ENCODE measurements at regions not wholly inside any gene's neighbourhood (a gene's known extent, or its start where the extent isn't known, plus 50 kb on each side); places are given as distances from the start of the nearest gene placed in this dataset.

- Histone ChIP-seq H3K4me1 (no peaks in the 10 kb centered on the region), H3K9me3 (no peaks in the 10 kb centered on the region), H3K4me3 (no peak overlapping the region), H3K27ac (no peak overlapping the region), H3K36me3 (no peaks in the 10 kb centered on the region), H3K27me3 (no peaks in the 10 kb centered on the region)
- no peak for ATAC-seq
- no peak for TF ChIP-seq POLR2AphosphoS5 (IDR thresholded peaks at IDR 0.05)
- TF ChIP-seq EP300 (IDR thresholded peaks at IDR 0.05) = no peak
- TF ChIP-seq POLR2A (IDR thresholded peaks at IDR 0.05) = no peak
- no peak for TF ChIP-seq CTCF (IDR thresholded peaks at IDR 0.05)
- WGBS, 2 donors (ENCODE audit: low coverage in 1 of 2) = 62 to 79% methylated on average over 4 of the region's 4 CpGs
These were observed 53.4 kb upstream of the EPHA6 start for GRCh38 chr3:96760956-96761355.

Small RNAs in the stretch of these regions (small RNA-seq; reads per million reads assigned to genes)
- gene MIR8060 (0 reads per million in 4 donors), gene RNU6-1094P (0 reads per million in 4 donors)

Data from gastroesophageal sphincter (tissue), 4 donors.